ENCODE measurements at regions not wholly inside any gene's neighbourhood (a gene's known extent, or its start where the extent isn't known, plus 50 kb on each side); places are given as distances from the start of the nearest gene placed in this dataset.

GRCh38 chr11:95584180-95584579, 205.4 kb downstream of the FAM76B start:
- Histone ChIP-seq H3K4me3 (ENCODE audit: low read depth in 1 of 2, low read length in 2 of 2) (no peak overlapping the region), H3K27ac (ENCODE audit: low read length) (no peak overlapping the region), H3K4me1 (ENCODE audit: insufficient read depth, low read length) (no peaks in the 10 kb centered on the region), H3K4me2 (ENCODE audit: insufficient read depth, low read length) (no peak overlapping the region), H2AFZ (ENCODE audit: low read depth, low read length) (no peak overlapping the region), H3K9ac (ENCODE audit: low read depth, low read length) (no peak overlapping the region), H3K79me2 (ENCODE audit: insufficient read depth, low read length) (no peaks in the 10 kb centered on the region), H3K9me3 (ENCODE audit: insufficient read depth, low read length, severe bottlenecking) (no peaks in the 10 kb centered on the region), H4K20me1 (ENCODE audit: insufficient read depth, low read length) (no peaks in the 10 kb centered on the region), H3K27me3 (ENCODE audit: insufficient read depth, low read length, poor library complexity) (no peaks in the 10 kb centered on the region), H3K36me3 (ENCODE audit: insufficient read depth, low read length) (no peaks in the 10 kb centered on the region)
- TF ChIP-seq CTCF (IDR thresholded peaks at IDR 0.05; ENCODE audit: borderline replicate concordance, extremely low read depth, low read length, poor library complexity, severe bottlenecking) (no peak), EZH2 (IDR thresholded peaks at IDR 0.05; ENCODE audit: borderline replicate concordance, low read depth, low read length, severe bottlenecking) (no peak)
- DNase-seq (no peak), ATAC-seq (ENCODE audit: insufficient read depth, low read depth) (no peak)

- no peak overlapping the region for H3K4me2 ChIP-seq (ENCODE audit: insufficient read depth, low read length)
- no peaks in the 10 kb centered on the region for H3K4me1 ChIP-seq (ENCODE audit: insufficient read depth, low read length)
- H3K4me3 ChIP-seq (ENCODE audit: low read depth in 1 of 2, low read length in 2 of 2) = no peak overlapping the region
- no peaks in the 10 kb centered on the region for H3K36me3 ChIP-seq (ENCODE audit: insufficient read depth, low read length)
- DNase-seq = no peak
- H3K9me3 ChIP-seq (ENCODE audit: insufficient read depth, low read length, severe bottlenecking) = no peaks in the 10 kb centered on the region
- no peaks in the 10 kb centered on the region for H3K79me2 ChIP-seq (ENCODE audit: insufficient read depth, low read length)
- H3K27me3 ChIP-seq (ENCODE audit: insufficient read depth, low read length, poor library complexity) = no peaks in the 10 kb centered on the region
- no peak for ATAC-seq (ENCODE audit: insufficient read depth, low read depth)
- no peak overlapping the region for H2AFZ ChIP-seq (ENCODE audit: low read depth, low read length)
- H3K27ac ChIP-seq (ENCODE audit: low read length) = no peak overlapping the region
- TF ChIP-seq EZH2 (IDR thresholded peaks at IDR 0.05; ENCODE audit: borderline replicate concordance, low read depth, low read length, severe bottlenecking) = no peak
- TF ChIP-seq CTCF (IDR thresholded peaks at IDR 0.05; ENCODE audit: borderline replicate concordance, extremely low read depth, low read length, poor library complexity, severe bottlenecking) = no peak
- no peaks in the 10 kb centered on the region for H4K20me1 ChIP-seq (ENCODE audit: insufficient read depth, low read length)
- no peak overlapping the region for H3K9ac ChIP-seq (ENCODE audit: low read depth, low read length)
Observed at GRCh38 chr11:95577716-95578460, 211.7 kb downstream of the FAM76B start.

- no peak overlapping the region for H3K9ac ChIP-seq (ENCODE audit: low read depth, low read length)
- no peak overlapping the region for H3K4me3 ChIP-seq (ENCODE audit: low read depth in 1 of 2, low read length in 2 of 2)
- ATAC-seq (ENCODE audit: insufficient read depth, low read depth) (no peak), DNase-seq (no peak)
- H3K4me1 ChIP-seq (ENCODE audit: insufficient read depth, low read length) = no peaks in the 10 kb centered on the region
- no peak for TF ChIP-seq CTCF (IDR thresholded peaks at IDR 0.05; ENCODE audit: borderline replicate concordance, extremely low read depth, low read length, poor library complexity, severe bottlenecking)
- no peak for TF ChIP-seq EZH2 (IDR thresholded peaks at IDR 0.05; ENCODE audit: borderline replicate concordance, low read depth, low read length, severe bottlenecking)
- H3K4me2 ChIP-seq (ENCODE audit: insufficient read depth, low read length) = no peak overlapping the region
- no peaks in the 10 kb centered on the region for H3K27me3 ChIP-seq (ENCODE audit: insufficient read depth, low read length, poor library complexity)
- no peak overlapping the region for H3K27ac ChIP-seq (ENCODE audit: low read length)
- H4K20me1 ChIP-seq (ENCODE audit: insufficient read depth, low read length) = no peaks in the 10 kb centered on the region
- no peaks in the 10 kb centered on the region for H3K36me3 ChIP-seq (ENCODE audit: insufficient read depth, low read length)
- H2AFZ ChIP-seq (ENCODE audit: low read depth, low read length) = no peak overlapping the region
- no peaks in the 10 kb centered on the region for H3K9me3 ChIP-seq (ENCODE audit: insufficient read depth, low read length, severe bottlenecking)
- no peaks in the 10 kb centered on the region for H3K79me2 ChIP-seq (ENCODE audit: insufficient read depth, low read length)
Observed at GRCh38 chr11:95576146-95576845, 213.3 kb downstream of the FAM76B start.

All from DND-41 (cell line).